NT2/D1 (cell line): ENCODE measurements at regions not wholly inside any gene's neighbourhood (a gene's known extent, or its start where the extent isn't known, plus 50 kb on each side); places are given as distances from the start of the nearest gene placed in this dataset.

Experiments
- SUZ12 ChIP-seq: IDR thresholded peaks from 2 replicates; pipeline ENCODE4 v1.6.1; 2011; ENCODE audit not compliant: insufficient read length, insufficient read depth; ENCODE audit errors: extremely low read depth
- ZNF274 ChIP-seq: IDR thresholded peaks from 2 replicates; pipeline ENCODE4 v1.6.1; 2011; ENCODE audit warnings: mild to moderate bottlenecking, low read depth, low read length

- TF ChIP-seq ZNF274 (no peak), SUZ12 (no peak)
These were observed 458.9 kb upstream of the STXBP6 start for GRCh38 chr14:25508845-25509244.
